GM12873 (cell line): ENCODE measurements at regions not wholly inside any gene's neighbourhood (a gene's known extent, or its start where the extent isn't known, plus 50 kb on each side); places are given as distances from the start of the nearest gene placed in this dataset.

Experiments used
- CTCF ChIP-seq: IDR thresholded peaks from 2 replicates; pipeline ENCODE4 v1.5.1; 2012; ENCODE audit warnings: low read depth, mild to moderate bottlenecking, moderate library complexity, low read length, control low read depth; ENCODE audit not compliant: insufficient read depth; ENCODE audit errors: missing control alignments

- TF ChIP-seq CTCF = no peak
These were observed 135.4 kb upstream of the SGCD start for GRCh38 chr5:156191547-156191946.

GRCh38 chr5:156197042-156197635, 129.8 kb upstream of the SGCD start:
- no peak for TF ChIP-seq CTCF

- TF ChIP-seq CTCF = no peak
These were observed 127.9 kb upstream of the SGCD start for GRCh38 chr5:156199045-156199444.

- no peak for TF ChIP-seq CTCF
These were observed 125.8 kb upstream of the SGCD start for GRCh38 chr5:156200938-156201787.

- no peak for TF ChIP-seq CTCF
These were observed 125.1 kb upstream of the SGCD start for GRCh38 chr5:156201788-156202403.

- no peak for TF ChIP-seq CTCF
These were observed 118.7 kb upstream of the SGCD start for GRCh38 chr5:156208271-156208670.

GRCh38 chr5:156218367-156219158, 108.4 kb upstream of the SGCD start:
- TF ChIP-seq CTCF = no peak
